Neural cell (in vitro differentiated cells): ENCODE measurements at regions not wholly inside any gene's neighbourhood (a gene's known extent, or its start where the extent isn't known, plus 50 kb on each side); places are given as distances from the start of the nearest gene placed in this dataset.

Experiments used
- H2AFZ ChIP-seq: fragments of 200-600, 300-800 bp; sonication (generic), shearing (Covaris generic); 2 replicates; pipeline ENCODE4 v1.6.0; 2014; ENCODE audit warnings: low read depth, mild to moderate bottlenecking, antibody characterized with exemption, low read length, moderate library complexity
- H3F3A ChIP-seq: fragments of 200-600 bp; shearing (Covaris generic); 2 replicates; pipeline ENCODE4 v1.6.1; 2016; ENCODE audit warnings: mild to moderate bottlenecking, moderate library complexity, mixed read lengths, antibody characterized with exemption, low read length; ENCODE audit not compliant: insufficient read depth, poor library complexity, severe bottlenecking
- H3K27ac ChIP-seq: fragments of 200-600, 300-800 bp; sonication (generic), shearing (Covaris generic); 2 replicates; pipeline ENCODE4 v1.5.1; 2014; ENCODE audit warnings: mild to moderate bottlenecking, low read length, moderate library complexity
- H3K27me3 ChIP-seq: fragments of 300-800, 200-600 bp; sonication (generic), shearing (Covaris generic); 2 replicates; pipeline ENCODE4 v1.6.0; 2014; ENCODE audit warnings: mild to moderate bottlenecking, low read depth, low read length, moderate library complexity; ENCODE audit not compliant: insufficient read depth
- H3K36me3 ChIP-seq: fragments of 300-800, 200-600 bp; sonication (generic), shearing (Covaris generic); 2 replicates; pipeline ENCODE4 v1.5.1; 2014; ENCODE audit warnings: mild to moderate bottlenecking, antibody characterized with exemption, low read length, moderate library complexity; ENCODE audit not compliant: insufficient read depth
- H3K4me2 ChIP-seq: fragments of 300-800, 200-600 bp; sonication (generic), shearing (Covaris generic); 2 replicates; pipeline ENCODE4 v1.6.0; 2014; ENCODE audit warnings: mild to moderate bottlenecking, low read length
- H3K4me3 ChIP-seq: fragments of 300-800, 200-600 bp; sonication (generic), shearing (Covaris generic); 2 replicates; pipeline ENCODE4 v1.5.1; 2014; ENCODE audit warnings: mild to moderate bottlenecking, low read length, moderate library complexity
- H3K79me2 ChIP-seq: fragments of 200-600 bp; shearing (Covaris generic); replicated peaks from 2 replicates; pipeline ENCODE4 v1.6.0; 2014; ENCODE audit warnings: mild to moderate bottlenecking, low read length, moderate library complexity; ENCODE audit not compliant: insufficient read depth
- H3K9ac ChIP-seq: fragments of 300-800, 200-600 bp; sonication (generic), shearing (Covaris generic); 2 replicates; pipeline ENCODE4 v1.6.1; 2016; ENCODE audit warnings: mild to moderate bottlenecking, low read length, mixed read lengths
- H3K9me2 ChIP-seq: fragments of 200-600 bp; shearing (Covaris generic); 2 replicates; pipeline ENCODE4 v1.6.1; 2016; ENCODE audit warnings: mild to moderate bottlenecking, low read length, mixed read lengths; ENCODE audit not compliant: insufficient read depth
- H3K9me3 ChIP-seq: fragments of 200-600, 300-800 bp; sonication (generic), shearing (Covaris generic); 2 replicates; pipeline ENCODE4 v1.6.1; 2016; ENCODE audit warnings: mild to moderate bottlenecking, mixed run types, low read length, moderate library complexity, mixed read lengths
- H4K20me1 ChIP-seq: fragments of 200-600 bp; shearing (Covaris generic); 2 replicates; pipeline ENCODE4 v1.6.1; 2016; ENCODE audit warnings: mild to moderate bottlenecking, mixed run types; ENCODE audit not compliant: insufficient read depth
- EP300 ChIP-seq: fragments of 450-650 bp; conservative IDR thresholded peaks from 2 replicates; pipeline ENCODE4 v1.6.1; 2014; ENCODE audit warnings: antibody characterized with exemption, mild to moderate bottlenecking, moderate library complexity; ENCODE audit not compliant: poor library complexity, severe bottlenecking
- EZH2 ChIP-seq: fragments of 200-600, 300-800 bp; shearing (Covaris generic), sonication (generic); IDR thresholded peaks from 2 replicates; pipeline ENCODE4 v1.6.1; 2014; ENCODE audit warnings: antibody characterized with exemption, low read length, borderline replicate concordance, mild to moderate bottlenecking; ENCODE audit not compliant: insufficient read depth, poor library complexity, severe bottlenecking
- MXI1 ChIP-seq: fragments of 450-650 bp; conservative IDR thresholded peaks from 2 replicates; pipeline ENCODE4 v1.6.1; 2014; ENCODE audit warnings: antibody characterized with exemption, mild to moderate bottlenecking; ENCODE audit not compliant: poor library complexity, severe bottlenecking
- RAD21 ChIP-seq: fragments of 450-650 bp; conservative IDR thresholded peaks from 2 replicates; pipeline ENCODE4 v1.6.1; 2014; ENCODE audit warnings: antibody characterized with exemption, mild to moderate bottlenecking, moderate library complexity
- SMC3 ChIP-seq: fragments of 450-650 bp; conservative IDR thresholded peaks from 2 replicates; pipeline ENCODE4 v1.6.1; 2014; ENCODE audit warnings: antibody characterized with exemption, mild to moderate bottlenecking, moderate library complexity; ENCODE audit not compliant: poor library complexity
- TAF1 ChIP-seq: IDR thresholded peaks from 2 replicates; pipeline ENCODE4 v1.6.1; 2012; ENCODE audit warnings: low read depth
- TF ChIP-seq, protein P1 (sequence below): fragments of 450-650 bp; IDR thresholded peaks from 2 replicates; pipeline ENCODE4 v1.5.1; 2014; ENCODE audit warnings: antibody characterized with exemption, mild to moderate bottlenecking, moderate library complexity; ENCODE audit not compliant: poor library complexity, severe bottlenecking
- TF ChIP-seq, protein P2 (sequence below): IDR thresholded peaks from 2 replicates; pipeline ENCODE4 v1.6.1; 2012; ENCODE audit warnings: borderline replicate concordance

DNA sequence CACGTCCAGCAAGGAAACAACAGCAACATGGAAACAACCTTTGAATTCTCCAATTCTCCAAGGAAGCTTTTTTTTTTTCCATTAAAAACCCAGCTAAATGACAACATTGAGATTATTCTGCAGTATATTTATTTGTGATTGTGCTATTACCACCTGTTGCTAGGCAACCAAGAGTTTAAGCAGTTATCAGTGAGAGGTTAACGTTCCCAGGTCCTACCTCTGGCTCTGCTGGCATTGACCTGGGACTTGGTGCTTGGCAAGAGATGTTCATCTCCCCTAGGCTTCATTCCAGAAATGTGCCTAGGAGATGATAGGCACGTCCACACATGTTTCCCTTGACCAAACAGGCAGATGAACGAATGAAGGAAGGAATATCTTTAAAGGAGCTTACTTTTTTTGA is 157.0 kb downstream of the TDRD15 start:
- Histone ChIP-seq H3F3A (no peaks in the 10 kb centered on the region), H3K9ac (no peak overlapping the region), H3K27ac (peak overlapping the region; percentile 90), H2AFZ (no peak overlapping the region), H3K79me2 (no peaks in the 10 kb centered on the region), H3K27me3 (no peaks in the 10 kb centered on the region), H3K9me2 (no peaks in the 10 kb centered on the region), H3K4me2 (no peak overlapping the region), H3K4me3 (no peak overlapping the region), H3K9me3 (no peaks in the 10 kb centered on the region), H4K20me1 (no peaks in the 10 kb centered on the region), H3K36me3 (no peaks in the 10 kb centered on the region)
- TF ChIP-seq EZH2 (no peak), RAD21 (no peak), SMC3 (no peak), MXI1 (no peak), TAF1 (no peak)
- TF ChIP-seq, protein P1, sequence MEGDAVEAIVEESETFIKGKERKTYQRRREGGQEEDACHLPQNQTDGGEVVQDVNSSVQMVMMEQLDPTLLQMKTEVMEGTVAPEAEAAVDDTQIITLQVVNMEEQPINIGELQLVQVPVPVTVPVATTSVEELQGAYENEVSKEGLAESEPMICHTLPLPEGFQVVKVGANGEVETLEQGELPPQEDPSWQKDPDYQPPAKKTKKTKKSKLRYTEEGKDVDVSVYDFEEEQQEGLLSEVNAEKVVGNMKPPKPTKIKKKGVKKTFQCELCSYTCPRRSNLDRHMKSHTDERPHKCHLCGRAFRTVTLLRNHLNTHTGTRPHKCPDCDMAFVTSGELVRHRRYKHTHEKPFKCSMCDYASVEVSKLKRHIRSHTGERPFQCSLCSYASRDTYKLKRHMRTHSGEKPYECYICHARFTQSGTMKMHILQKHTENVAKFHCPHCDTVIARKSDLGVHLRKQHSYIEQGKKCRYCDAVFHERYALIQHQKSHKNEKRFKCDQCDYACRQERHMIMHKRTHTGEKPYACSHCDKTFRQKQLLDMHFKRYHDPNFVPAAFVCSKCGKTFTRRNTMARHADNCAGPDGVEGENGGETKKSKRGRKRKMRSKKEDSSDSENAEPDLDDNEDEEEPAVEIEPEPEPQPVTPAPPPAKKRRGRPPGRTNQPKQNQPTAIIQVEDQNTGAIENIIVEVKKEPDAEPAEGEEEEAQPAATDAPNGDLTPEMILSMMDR = no peak
- TF ChIP-seq, protein P2, sequence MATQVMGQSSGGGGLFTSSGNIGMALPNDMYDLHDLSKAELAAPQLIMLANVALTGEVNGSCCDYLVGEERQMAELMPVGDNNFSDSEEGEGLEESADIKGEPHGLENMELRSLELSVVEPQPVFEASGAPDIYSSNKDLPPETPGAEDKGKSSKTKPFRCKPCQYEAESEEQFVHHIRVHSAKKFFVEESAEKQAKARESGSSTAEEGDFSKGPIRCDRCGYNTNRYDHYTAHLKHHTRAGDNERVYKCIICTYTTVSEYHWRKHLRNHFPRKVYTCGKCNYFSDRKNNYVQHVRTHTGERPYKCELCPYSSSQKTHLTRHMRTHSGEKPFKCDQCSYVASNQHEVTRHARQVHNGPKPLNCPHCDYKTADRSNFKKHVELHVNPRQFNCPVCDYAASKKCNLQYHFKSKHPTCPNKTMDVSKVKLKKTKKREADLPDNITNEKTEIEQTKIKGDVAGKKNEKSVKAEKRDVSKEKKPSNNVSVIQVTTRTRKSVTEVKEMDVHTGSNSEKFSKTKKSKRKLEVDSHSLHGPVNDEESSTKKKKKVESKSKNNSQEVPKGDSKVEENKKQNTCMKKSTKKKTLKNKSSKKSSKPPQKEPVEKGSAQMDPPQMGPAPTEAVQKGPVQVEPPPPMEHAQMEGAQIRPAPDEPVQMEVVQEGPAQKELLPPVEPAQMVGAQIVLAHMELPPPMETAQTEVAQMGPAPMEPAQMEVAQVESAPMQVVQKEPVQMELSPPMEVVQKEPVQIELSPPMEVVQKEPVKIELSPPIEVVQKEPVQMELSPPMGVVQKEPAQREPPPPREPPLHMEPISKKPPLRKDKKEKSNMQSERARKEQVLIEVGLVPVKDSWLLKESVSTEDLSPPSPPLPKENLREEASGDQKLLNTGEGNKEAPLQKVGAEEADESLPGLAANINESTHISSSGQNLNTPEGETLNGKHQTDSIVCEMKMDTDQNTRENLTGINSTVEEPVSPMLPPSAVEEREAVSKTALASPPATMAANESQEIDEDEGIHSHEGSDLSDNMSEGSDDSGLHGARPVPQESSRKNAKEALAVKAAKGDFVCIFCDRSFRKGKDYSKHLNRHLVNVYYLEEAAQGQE = no peak

DNA sequence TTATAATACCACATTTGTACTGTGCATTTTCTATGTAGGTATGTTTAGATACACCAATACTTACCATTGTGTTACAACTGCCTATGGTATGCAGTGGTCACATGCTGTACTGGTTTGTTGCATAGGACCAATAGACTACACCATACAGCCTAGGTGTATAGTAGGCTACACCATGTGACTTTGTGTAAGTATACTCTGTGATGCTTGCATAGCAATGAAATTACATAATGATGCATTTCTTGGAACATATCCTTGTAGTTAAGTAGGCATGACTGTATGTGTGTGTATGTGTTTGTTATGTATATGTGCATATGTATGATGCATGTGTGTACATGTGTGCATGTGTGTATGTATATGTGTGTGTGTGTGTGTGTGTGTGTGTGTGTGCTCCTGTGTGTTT is 157.6 kb downstream of the TDRD15 start:
- TF ChIP-seq RAD21 (no peak), EP300 (no peak)
- Histone ChIP-seq H2AFZ (peak overlapping the region; percentile 47), H4K20me1 (no peaks in the 10 kb centered on the region), H3K4me2 (peak overlapping the region; percentile 33), H3K9me3 (no peaks in the 10 kb centered on the region), H3K4me3 (no peak overlapping the region), H3K9me2 (no peaks in the 10 kb centered on the region), H3K27me3 (no peaks in the 10 kb centered on the region), H3F3A (no peaks in the 10 kb centered on the region), H3K9ac (peak overlapping the region; percentile 70), H3K27ac (peak overlapping the region; percentile 90), H3K36me3 (no peaks in the 10 kb centered on the region), H3K79me2 (no peaks in the 10 kb centered on the region)
